GM23338 (cell line): ENCODE measurements at regions not wholly inside any gene's neighbourhood (a gene's known extent, or its start where the extent isn't known, plus 50 kb on each side); places are given as distances from the start of the nearest gene placed in this dataset.

Source experiments
- ATAC-seq: fragments of 200-7000 bp; cut with Tn5 transposase; 3 replicates; pipeline ENCODE4 v1.9.1; 2020
- DNase-seq: peaks from one replicate; pipeline ENCODE4 v3.0.0-alpha.2; 2015; ENCODE audit warnings: low spot score
- H2AFZ ChIP-seq: fragments of 200-600 bp; sonication (generic); 2 replicates; pipeline ENCODE4 v1.8.0; 2016; ENCODE audit warnings: antibody characterized with exemption, mild to moderate bottlenecking, moderate library complexity
- H3F3A ChIP-seq: fragments of 200-600 bp; sonication (generic); replicated peaks from 2 replicates; pipeline ENCODE4 v1.8.0; 2017; ENCODE audit warnings: antibody characterized with exemption, mixed run types, low read depth
- H3K27ac ChIP-seq: fragments of 200-600 bp; sonication (generic); 2 replicates; pipeline ENCODE4 v1.6.1; 2016; ENCODE audit warnings: low read depth
- H3K27me3 ChIP-seq: fragments of 200-600 bp; sonication (generic); 2 replicates; pipeline ENCODE4 v1.8.0; 2016; ENCODE audit warnings: mild to moderate bottlenecking, mixed run types, moderate library complexity; ENCODE audit not compliant: insufficient read depth
- H3K36me3 ChIP-seq: fragments of 200-600 bp; sonication (generic); 2 replicates; pipeline ENCODE4 v1.8.0; 2016; ENCODE audit warnings: mild to moderate bottlenecking; ENCODE audit not compliant: insufficient read depth
- H3K4me1 ChIP-seq: fragments of 200-600 bp; sonication (generic); 2 replicates; pipeline ENCODE4 v1.8.0; 2016; ENCODE audit warnings: mild to moderate bottlenecking, moderate library complexity; ENCODE audit not compliant: insufficient read depth
- H3K4me2 ChIP-seq: fragments of 200-600 bp; sonication (generic); 2 replicates; pipeline ENCODE4 v1.7.1; 2017; ENCODE audit warnings: mixed run types
- H3K4me3 ChIP-seq: fragments of 200-600 bp; sonication (generic); 2 replicates; pipeline ENCODE4 v1.6.1; 2016; ENCODE audit warnings: mixed run types
- H3K79me2 ChIP-seq: fragments of 200-600 bp; sonication (generic); replicated peaks from 2 replicates; pipeline ENCODE4 v1.8.0; 2017; ENCODE audit warnings: mild to moderate bottlenecking; ENCODE audit not compliant: insufficient read depth
- H3K9me2 ChIP-seq: fragments of 200-600 bp; sonication (generic); 2 replicates; pipeline ENCODE4 v1.8.0; 2017; ENCODE audit not compliant: insufficient read depth
- H4K20me1 ChIP-seq: fragments of 200-600 bp; sonication (generic); replicated peaks from 2 replicates; pipeline ENCODE4 v1.8.0; 2017; ENCODE audit warnings: mild to moderate bottlenecking; ENCODE audit not compliant: insufficient read depth
- H3K27ac Mint-ChIP-seq: 2 replicates; pipeline ENCODE4 v1.8.0; 2020; ENCODE audit warnings: inconsistent platforms, mild to moderate bottlenecking, moderate library complexity, mixed read lengths
- H3K27me3 Mint-ChIP-seq: 3 replicates; pipeline ENCODE4 v1.8.0; 2022; ENCODE audit warnings: low read depth, mild to moderate bottlenecking, moderate library complexity, mixed read lengths, inconsistent platforms; ENCODE audit not compliant: insufficient read depth, poor library complexity
- H3K36me3 Mint-ChIP-seq: 3 replicates; pipeline ENCODE4 v1.8.0; 2021; ENCODE audit warnings: low read depth, mild to moderate bottlenecking, inconsistent platforms, moderate library complexity, mixed read lengths
- H3K4me1 Mint-ChIP-seq: 3 replicates; pipeline ENCODE4 v1.8.0; 2020; ENCODE audit warnings: mild to moderate bottlenecking, inconsistent platforms, mixed read lengths
- H3K4me3 Mint-ChIP-seq: 3 replicates; pipeline ENCODE4 v1.8.0; 2021; ENCODE audit warnings: moderate library complexity, mild to moderate bottlenecking, inconsistent platforms, mixed read lengths
- H3K9me3 Mint-ChIP-seq: 3 replicates; pipeline ENCODE4 v1.8.0; 2020; ENCODE audit warnings: moderate library complexity, mild to moderate bottlenecking, inconsistent platforms, mixed read lengths
- CREB1 ChIP-seq: fragments of 250-450 bp; sonication (Bioruptor Pico); IDR thresholded peaks from 2 replicates; pipeline ENCODE4 v1.5.0; 2020; ENCODE audit warnings: low read depth, mild to moderate bottlenecking, moderate library complexity
- ETS1 ChIP-seq: IDR thresholded peaks from 2 replicates; pipeline ENCODE4 v1.6.1; 2016; ENCODE audit warnings: antibody characterized with exemption
- EZH2 ChIP-seq: fragments of 200-600 bp; sonication (generic); IDR thresholded peaks from one replicate; pipeline ENCODE4 v1.8.0; 2017; ENCODE audit warnings: antibody characterized with exemption, mild to moderate bottlenecking, low read depth; ENCODE audit not compliant: unreplicated experiment
- EZH2phosphoT487 ChIP-seq: fragments of 200-600 bp; sonication (generic); IDR thresholded peaks from one replicate; pipeline ENCODE4 v1.8.1; 2018; ENCODE audit warnings: antibody characterized with exemption; ENCODE audit not compliant: unreplicated experiment
- JUNB ChIP-seq: IDR thresholded peaks from one replicate; pipeline ENCODE4 v1.6.1; 2016; ENCODE audit warnings: antibody characterized with exemption; ENCODE audit not compliant: unreplicated experiment
- NANOG ChIP-seq: IDR thresholded peaks from 2 replicates; pipeline ENCODE4 v1.6.1; 2016; ENCODE audit warnings: antibody characterized with exemption, borderline replicate concordance
- POLR2AphosphoS5 ChIP-seq: IDR thresholded peaks from 2 replicates; pipeline ENCODE4 v1.6.1; 2016; ENCODE audit warnings: antibody characterized with exemption, low read depth
- STAT1 ChIP-seq: IDR thresholded peaks from one replicate; pipeline ENCODE4 v1.6.1; 2016; ENCODE audit warnings: antibody characterized with exemption; ENCODE audit not compliant: unreplicated experiment
- ZNF114 ChIP-seq: fragments of 250-450 bp; sonication (Bioruptor Pico); IDR thresholded peaks from 2 replicates; pipeline ENCODE4 v1.5.0; 2020; ENCODE audit warnings: mild to moderate bottlenecking, moderate library complexity
- ZNF331 ChIP-seq: fragments of 250-450 bp; sonication (Bioruptor Pico); IDR thresholded peaks from 2 replicates; pipeline ENCODE4 v1.5.0; 2020; ENCODE audit warnings: low read depth, mild to moderate bottlenecking, moderate library complexity
- TF ChIP-seq, protein P1 (sequence below), 2 experiments: fragments of 200-600 bp in 1 of 2; sonication (generic) in 1 of 2; conservative IDR thresholded peaks; 2 replicates each; pipeline versions ENCODE4 v1.5.1 to v1.6.1; 2016 to 2017; ENCODE audit warnings: antibody characterized with exemption in 2 of 2, low read depth in 2 of 2, mild to moderate bottlenecking in 2 of 2, moderate library complexity in 1 of 2
- TF ChIP-seq, protein P2 (sequence below): IDR thresholded peaks from one replicate; pipeline ENCODE4 v1.6.1; 2018; ENCODE audit warnings: antibody characterized with exemption; ENCODE audit not compliant: unreplicated experiment

GRCh38 chr2:194616334-194616733, 1040.7 kb upstream of the SLC39A10 start (continued):
- TF ChIP-seq, protein P1, sequence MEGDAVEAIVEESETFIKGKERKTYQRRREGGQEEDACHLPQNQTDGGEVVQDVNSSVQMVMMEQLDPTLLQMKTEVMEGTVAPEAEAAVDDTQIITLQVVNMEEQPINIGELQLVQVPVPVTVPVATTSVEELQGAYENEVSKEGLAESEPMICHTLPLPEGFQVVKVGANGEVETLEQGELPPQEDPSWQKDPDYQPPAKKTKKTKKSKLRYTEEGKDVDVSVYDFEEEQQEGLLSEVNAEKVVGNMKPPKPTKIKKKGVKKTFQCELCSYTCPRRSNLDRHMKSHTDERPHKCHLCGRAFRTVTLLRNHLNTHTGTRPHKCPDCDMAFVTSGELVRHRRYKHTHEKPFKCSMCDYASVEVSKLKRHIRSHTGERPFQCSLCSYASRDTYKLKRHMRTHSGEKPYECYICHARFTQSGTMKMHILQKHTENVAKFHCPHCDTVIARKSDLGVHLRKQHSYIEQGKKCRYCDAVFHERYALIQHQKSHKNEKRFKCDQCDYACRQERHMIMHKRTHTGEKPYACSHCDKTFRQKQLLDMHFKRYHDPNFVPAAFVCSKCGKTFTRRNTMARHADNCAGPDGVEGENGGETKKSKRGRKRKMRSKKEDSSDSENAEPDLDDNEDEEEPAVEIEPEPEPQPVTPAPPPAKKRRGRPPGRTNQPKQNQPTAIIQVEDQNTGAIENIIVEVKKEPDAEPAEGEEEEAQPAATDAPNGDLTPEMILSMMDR (conservative IDR thresholded peaks at IDR 0.05; ENCODE audit: low read depth in 2 of 2), result no peak
- TF ChIP-seq, protein P2, sequence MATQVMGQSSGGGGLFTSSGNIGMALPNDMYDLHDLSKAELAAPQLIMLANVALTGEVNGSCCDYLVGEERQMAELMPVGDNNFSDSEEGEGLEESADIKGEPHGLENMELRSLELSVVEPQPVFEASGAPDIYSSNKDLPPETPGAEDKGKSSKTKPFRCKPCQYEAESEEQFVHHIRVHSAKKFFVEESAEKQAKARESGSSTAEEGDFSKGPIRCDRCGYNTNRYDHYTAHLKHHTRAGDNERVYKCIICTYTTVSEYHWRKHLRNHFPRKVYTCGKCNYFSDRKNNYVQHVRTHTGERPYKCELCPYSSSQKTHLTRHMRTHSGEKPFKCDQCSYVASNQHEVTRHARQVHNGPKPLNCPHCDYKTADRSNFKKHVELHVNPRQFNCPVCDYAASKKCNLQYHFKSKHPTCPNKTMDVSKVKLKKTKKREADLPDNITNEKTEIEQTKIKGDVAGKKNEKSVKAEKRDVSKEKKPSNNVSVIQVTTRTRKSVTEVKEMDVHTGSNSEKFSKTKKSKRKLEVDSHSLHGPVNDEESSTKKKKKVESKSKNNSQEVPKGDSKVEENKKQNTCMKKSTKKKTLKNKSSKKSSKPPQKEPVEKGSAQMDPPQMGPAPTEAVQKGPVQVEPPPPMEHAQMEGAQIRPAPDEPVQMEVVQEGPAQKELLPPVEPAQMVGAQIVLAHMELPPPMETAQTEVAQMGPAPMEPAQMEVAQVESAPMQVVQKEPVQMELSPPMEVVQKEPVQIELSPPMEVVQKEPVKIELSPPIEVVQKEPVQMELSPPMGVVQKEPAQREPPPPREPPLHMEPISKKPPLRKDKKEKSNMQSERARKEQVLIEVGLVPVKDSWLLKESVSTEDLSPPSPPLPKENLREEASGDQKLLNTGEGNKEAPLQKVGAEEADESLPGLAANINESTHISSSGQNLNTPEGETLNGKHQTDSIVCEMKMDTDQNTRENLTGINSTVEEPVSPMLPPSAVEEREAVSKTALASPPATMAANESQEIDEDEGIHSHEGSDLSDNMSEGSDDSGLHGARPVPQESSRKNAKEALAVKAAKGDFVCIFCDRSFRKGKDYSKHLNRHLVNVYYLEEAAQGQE, result no peak
- no peak for TF ChIP-seq EZH2phosphoT487
- no peak for TF ChIP-seq STAT1
- TF ChIP-seq CREB1, result no peak
- no peak for TF ChIP-seq EZH2

- Histone ChIP-seq H3K4me1 (no peaks in the 10 kb centered on the region), H3K79me2 (no peaks in the 10 kb centered on the region), H3K27me3 (no peaks in the 10 kb centered on the region), H3K36me3 (peaks cover 16% of the 10 kb centered on the region), H3K9me2 (no peaks in the 10 kb centered on the region), H3K4me3 (no peak overlapping the region), H2AFZ (no peak overlapping the region), H3K4me2 (no peak overlapping the region), H3K27ac (no peak overlapping the region), H4K20me1 (no peaks in the 10 kb centered on the region), H3F3A (no peaks in the 10 kb centered on the region)
- no peaks in the 10 kb centered on the region for H3K4me1 Mint-ChIP-seq
- no peak for ATAC-seq
- no peak overlapping the region for H3K4me3 Mint-ChIP-seq
- H3K36me3 Mint-ChIP-seq, result peaks cover 55% of the 10 kb centered on the region
- DNase-seq, result peak; percentile 34
- TF ChIP-seq ETS1, result no peak
- TF ChIP-seq, protein P1 (conservative IDR thresholded peaks at IDR 0.05; ENCODE audit: low read depth in 2 of 2), result no peak
- no peak for TF ChIP-seq ZNF114 (CRISPR knock-in tag)
- TF ChIP-seq NANOG, result no peak
- no peak for TF ChIP-seq EZH2phosphoT487
- TF ChIP-seq POLR2AphosphoS5, result no peak
- no peak for TF ChIP-seq ZNF331 (CRISPR knock-in tag)
- TF ChIP-seq JUNB, result no peak
- peaks cover 70% of the 10 kb centered on the region for H3K9me3 Mint-ChIP-seq
- peaks cover under 1% of the 10 kb centered on the region for H3K27me3 Mint-ChIP-seq
- no peak overlapping the region for H3K27ac Mint-ChIP-seq
Observed at GRCh38 chr2:194610297-194610696, 1046.7 kb upstream of the SLC39A10 start.
